GM19025 (cell line): ENCODE measurements at regions not wholly inside any gene's neighbourhood (a gene's known extent, or its start where the extent isn't known, plus 50 kb on each side); places are given as distances from the start of the nearest gene placed in this dataset.

Source experiments
- ATAC-seq: cut with Tn5 transposase; IDR thresholded peaks from one replicate; pipeline ENCODE4 v1.9.1; 2021; ENCODE audit warnings: mild to moderate bottlenecking, low read depth, moderate library complexity; ENCODE audit not compliant: unreplicated experiment

DNA sequence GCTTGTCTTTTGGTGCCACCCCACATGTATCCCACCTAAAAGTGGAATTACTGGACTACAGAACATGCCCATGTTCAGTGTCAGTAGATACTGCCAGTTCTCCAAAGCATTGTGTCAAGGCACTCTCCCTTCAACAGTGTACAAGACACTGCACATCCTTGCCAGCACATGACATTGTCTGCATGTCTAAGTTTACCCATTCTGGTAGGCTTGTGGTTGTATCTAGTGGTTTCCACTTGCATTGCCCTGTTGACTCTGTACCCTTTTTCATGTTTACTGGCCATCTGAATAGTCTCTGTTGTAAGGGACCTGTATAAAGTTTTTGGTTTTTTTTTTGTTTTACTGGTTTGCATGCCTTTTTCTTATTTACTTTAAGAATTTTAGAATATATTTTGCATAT is 222.4 kb upstream of the CNR1 start:
- no peak for ATAC-seq

DNA sequence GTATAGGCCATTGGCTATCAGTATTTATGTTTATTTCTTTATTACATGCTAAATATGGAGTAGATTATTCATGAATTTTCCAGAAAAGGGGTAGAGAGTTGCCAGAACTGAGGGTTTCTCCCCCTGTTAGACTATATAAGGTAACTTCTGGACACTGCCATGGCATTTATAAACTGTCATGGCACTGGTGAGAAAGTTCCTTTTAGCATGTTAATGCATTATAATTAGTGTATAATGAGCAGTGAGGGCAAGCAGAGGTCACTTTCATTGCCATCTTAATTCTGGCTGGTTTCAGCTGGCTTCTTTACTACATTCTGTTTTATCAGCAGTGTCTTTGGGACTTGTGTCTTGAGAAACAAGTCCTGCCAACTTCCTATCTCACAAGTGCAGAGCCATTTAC is 220.0 kb upstream of the CNR1 start:
- ATAC-seq = no peak

DNA sequence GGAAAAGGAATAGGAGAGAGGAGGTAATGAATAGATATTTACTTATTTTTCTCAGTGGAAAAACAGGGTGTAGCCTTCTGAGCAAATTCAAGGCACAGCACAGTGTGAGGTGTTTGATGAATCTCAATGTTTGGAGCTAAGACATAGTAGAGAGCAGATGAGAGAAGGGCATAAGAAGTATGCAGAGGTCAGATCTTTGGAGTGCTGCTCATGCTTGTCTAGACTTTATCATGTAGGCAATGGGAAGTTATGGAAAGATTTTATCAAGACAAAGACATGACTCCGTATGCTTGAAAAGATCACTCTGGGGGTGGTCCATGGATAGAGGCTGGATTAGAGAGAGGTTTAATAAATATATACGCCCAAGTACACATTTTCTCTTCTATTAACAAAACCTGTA is 217.0 kb upstream of the CNR1 start:
- ATAC-seq = no peak

DNA sequence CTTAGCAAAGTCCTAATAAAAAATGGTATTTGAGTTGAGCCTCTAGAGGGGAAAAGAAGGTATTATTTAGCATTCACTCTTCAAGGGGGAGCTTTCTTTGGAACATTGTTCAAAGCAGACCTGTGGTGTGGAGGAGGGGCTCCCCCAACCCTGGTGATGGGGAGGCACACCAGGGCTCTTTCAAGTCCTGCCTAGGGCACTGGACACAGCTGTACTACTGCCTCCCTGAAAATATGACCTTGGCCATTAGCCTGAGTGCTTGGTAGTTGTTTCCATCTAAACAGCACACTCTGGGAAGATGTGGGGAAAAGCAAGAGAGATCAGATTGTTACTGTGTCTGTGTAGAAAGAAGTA is 215.1 kb upstream of the CNR1 start:
- no peak for ATAC-seq

DNA sequence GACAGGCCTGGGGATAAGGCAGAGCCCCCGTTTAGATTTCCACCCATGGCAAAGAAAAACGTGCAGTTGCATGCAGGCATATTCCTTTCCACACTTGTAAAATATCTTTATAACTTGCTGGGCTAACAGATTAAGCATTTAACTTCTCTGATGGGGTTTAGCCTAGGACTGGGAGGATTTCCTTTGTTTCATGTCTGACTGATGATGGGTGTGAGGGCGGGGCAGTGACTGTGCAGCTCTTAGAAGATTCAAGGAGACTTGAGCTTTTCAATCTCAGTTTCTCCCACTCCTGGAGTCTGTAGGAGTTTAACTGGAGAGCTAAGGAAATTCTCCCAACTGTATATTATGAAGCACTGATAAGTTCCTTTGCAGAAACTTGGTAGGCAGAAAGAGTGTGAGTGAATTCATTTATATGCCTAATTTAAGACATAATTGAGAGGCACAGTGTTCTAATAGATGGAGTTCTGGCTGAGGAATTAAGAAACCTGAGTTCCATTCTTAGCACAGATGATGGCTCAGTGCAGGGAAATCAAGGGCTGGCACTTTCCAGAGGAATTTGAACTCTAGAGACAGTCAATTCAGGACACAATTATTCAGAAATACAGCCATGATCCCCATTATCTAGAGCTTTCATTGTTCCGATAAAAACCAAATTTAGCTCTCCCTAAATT is 214.6 kb upstream of the CNR1 start:
- ATAC-seq = no peak

DNA sequence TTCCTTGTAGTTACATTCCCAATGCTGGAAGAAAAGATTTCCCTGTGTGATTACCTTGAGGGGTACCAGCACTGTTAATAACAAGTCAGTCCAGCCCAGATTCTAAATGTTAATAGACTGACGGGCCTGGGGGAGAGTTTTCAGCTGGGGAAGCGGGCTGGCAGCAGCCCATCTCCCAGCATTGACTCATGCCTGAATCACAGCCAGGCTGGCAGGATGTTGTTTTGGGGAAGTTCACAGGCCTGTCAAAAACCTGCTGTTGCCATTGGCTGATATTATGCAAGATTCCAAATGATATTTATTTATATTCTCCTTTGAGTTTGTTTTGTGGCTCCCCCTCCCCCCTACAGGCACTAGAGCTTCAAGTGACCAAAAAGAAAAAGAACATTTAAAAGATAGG is 213.9 kb upstream of the CNR1 start:
- no peak for ATAC-seq

DNA sequence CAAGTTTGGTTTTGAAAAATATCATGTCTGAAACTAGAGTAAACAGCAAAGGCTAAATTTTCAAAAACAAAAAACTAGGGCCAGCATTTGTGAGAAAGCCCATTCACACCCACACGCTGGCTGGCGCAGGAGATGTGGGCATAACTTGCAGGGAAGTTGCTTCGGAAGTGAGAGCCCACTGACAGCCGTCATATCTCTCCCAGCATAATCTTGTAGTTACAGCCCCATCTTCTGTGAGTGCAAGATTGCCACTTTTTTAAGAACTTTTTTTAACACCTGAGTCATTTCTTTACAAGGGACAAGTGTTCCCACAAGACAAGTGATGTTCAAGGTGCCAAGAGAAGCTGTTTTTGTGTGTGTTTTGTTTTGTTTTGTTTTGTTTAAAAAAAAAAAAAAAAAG is 212.5 kb upstream of the CNR1 start:
- no peak for ATAC-seq

DNA sequence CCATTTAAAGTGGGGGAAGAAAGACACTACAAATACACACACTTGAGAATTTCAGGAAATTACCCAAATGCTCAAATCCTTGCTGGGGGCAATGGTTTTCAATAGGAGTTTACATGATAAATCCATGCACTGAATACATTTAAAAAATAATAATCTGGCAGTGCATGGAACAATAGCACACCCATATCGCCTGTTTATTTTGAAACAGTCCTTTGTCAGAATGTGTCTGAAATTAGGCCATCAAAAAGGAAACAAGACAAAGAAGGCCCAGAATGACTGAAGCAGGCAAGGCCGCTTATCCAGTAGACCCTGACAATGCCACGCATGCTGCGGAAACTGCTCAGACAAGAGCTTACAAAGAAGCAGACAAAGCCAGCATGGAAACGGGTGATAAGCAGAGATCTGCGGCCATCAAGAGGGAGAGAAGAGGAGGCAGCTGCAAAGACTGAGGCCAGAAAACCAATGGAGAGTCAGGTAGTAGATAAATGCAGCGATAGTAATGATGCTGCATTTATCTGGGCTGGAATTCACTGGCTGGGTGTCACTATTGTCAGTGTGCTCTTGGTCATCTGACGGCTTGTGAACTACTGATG is 211.9 kb upstream of the CNR1 start:
- ATAC-seq = no peak

DNA sequence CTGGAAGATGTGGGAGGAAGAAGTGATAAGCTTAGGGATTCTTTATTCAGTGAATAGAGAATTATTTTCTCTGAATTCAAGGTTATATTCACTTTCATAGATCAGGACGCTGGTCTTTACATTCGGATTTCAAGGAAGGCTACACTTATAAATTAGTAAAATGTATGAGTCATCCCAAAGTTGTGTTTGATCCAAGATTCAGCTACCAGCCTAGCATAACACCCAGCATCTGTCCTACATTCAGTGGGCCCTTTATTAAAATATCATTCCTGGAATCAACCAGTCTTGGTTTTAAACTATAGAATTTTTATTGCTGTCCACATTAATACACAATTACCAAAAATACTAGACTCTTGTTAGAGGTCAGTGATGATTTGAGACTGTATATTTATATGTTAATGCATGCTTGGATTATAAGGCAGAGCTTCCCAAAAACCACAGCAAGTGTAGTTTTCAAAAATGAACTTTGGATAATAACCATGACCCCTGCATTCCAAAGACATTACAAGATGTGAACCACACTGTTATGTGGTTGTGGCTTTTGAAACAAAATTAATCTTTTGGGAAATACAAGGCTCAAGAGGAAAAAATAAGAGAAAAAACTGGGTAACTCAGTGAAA is 210.7 kb upstream of the CNR1 start:
- ATAC-seq = no peak

DNA sequence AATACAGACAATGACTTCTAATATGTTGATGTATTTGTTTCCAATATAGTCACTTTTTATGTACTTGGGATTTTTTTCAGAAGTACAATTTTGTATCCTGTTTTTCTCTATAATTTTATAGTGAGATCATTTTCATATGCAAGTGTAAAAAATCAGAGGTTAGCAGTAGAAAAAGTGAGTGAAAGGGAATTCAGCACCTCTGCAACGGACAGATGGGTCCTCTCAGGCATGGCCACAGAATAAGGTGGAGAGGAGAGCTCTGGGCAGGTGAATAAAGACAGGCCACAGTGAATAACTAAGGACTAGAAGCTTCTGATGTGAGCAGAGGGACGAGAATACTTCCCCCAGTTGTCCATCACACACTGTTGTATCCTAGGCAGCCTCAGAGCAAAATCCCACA is 210.1 kb upstream of the CNR1 start:
- no peak for ATAC-seq

DNA sequence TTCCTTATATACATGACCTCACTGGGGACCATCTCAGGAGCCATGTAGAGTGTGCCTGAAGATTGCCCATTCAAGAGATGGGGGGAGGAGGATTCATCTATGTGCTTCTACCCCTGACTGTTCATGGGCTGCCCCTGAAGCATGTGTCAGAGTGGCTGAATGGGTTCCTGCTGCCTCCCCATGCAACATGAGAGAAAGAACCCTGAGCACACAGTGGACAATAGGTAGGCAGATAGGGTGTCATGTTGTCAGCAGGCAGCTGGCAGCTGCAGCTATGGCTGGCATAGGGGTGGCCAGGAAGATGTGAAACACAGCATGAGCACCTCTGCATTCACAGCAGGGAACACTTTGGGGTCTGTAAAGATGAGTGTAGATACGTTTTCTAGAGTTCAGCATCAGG is 208.4 kb upstream of the CNR1 start:
- ATAC-seq = no peak

DNA sequence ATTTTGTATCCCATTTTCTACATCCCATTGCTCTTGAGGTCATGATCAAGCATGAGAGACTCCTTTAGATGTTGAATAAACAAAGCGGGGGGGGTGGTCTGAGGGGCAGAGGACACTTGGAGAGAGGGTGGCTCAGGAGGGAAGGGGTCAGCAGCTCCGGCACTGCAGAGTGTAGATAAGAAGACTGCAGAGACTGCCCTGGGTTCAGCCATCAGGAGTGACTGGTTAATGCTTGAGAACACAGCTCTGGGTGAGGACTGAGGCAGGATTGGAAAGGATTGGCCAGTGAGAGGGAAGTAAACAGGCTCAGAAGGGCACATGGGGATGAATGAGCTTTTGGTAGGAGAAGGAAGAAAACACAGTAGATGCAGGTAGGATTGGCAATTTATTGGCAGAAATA is 205.3 kb upstream of the CNR1 start:
- ATAC-seq = no peak

DNA sequence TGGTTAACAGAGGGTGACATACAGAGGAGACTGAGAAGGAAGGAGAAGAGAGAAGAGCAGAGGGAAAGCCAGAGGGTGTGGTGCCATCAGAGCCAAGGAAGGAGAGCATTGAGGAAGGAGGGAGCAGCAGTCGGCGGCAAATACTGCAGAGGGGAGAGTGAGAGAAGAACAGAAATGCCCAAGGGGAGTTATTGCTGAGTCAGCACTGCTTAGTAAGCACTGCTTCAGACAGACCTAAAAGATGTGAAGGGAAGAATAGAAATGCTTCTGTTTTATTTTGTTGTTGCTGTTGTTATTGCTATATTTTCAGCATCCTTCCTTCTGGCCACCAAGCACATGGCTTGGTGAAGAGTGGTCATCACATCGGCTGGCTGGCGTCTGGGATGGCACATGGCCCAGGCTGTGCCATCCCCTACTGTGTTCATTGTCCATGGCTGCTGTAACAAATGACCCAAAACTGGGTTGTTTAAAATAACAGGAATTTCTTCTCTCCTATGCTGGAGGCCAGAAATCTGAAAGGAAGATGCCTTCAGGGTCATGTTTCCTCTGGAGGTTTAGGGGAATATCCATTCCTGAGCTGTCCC is 204.1 kb upstream of the CNR1 start:
- ATAC-seq = no peak

DNA sequence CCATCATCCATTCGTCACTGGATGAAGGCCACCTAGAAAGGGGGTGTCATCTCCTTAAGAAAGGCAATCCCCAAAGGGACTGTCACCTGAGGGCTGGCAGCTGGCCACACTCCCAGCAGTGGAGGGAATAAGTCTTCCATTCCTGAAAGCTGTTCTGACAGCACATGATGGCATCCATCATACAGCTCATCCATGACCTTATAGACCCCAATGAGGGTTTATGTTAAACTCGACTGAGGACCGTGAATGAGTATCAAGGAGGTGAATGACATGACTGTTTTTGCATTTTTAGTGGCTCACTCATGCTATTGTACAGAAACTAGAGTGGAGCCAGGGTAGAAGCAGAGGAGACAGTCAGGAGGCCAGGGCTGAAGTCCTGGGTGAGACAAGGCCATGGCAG is 203.1 kb upstream of the CNR1 start:
- no peak for ATAC-seq

DNA sequence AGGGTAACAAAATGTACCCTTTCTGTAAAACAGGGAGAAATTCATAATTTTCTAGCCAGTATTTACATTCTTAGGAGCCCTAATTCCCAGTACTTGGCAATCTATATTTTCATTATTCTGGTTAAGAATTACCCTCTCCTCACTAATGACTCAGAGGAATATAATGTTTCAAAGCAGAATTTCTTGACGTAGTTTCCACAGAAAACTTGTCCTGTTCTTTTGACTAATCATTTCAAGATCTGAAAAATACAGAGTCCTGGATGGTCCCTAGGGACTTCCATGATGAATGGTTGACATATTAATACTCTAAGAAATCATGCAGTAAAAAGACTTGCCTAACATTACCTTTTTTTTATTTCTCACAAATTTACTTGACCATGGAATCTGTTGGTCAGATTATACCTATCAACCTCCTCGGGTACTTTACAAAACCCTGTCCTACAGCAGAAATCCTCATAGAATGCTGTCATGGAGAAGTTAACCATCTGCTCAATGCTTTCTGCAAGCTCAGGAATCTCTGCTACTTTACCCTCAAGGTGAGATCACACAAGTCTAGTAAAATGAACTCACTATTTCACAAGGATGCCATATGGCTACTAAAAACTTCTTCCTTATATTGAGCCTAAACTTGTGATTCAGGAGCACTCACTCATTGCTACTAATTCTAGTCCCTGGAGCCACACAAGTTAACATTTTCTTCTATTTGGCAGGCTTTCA is 202.1 kb upstream of the CNR1 start:
- ATAC-seq = no peak

DNA sequence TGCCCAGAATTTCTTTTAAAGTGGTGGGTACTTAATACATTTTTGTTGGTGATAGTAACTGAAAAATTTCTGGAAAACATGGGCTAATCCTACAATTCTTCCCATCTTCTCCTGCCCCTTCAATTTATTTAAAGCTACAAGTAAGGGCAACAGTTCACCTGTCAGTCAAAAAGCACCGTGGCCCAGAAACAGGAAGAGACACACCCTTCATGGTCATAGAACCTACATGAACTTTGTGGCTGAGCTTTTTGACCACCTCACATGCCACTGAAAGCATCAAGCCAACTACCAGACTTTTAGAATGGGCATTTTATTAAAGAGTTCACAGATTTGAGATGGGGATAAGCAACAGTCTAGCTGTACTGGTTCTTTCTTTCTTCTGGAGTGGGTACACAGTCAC is 201.1 kb upstream of the CNR1 start:
- ATAC-seq = no peak

DNA sequence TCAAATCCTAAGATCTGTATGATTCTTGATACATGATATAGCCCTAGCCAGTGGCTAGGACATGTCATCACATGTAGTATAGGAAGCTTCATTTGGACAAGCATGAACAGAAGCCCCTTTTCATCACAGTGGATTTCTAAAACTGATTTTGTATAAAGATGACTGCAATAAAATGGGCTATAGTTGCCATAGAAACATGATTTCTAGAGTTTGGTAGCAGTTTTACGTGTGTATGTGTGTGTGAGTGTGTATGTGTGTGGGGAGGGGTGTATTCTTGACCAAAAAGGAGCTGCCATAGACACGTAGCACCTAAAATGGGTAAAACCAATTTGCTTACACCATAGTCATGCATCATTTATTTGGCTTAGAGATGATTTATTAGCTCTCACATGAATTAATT is 200.5 kb upstream of the CNR1 start:
- no peak for ATAC-seq

DNA sequence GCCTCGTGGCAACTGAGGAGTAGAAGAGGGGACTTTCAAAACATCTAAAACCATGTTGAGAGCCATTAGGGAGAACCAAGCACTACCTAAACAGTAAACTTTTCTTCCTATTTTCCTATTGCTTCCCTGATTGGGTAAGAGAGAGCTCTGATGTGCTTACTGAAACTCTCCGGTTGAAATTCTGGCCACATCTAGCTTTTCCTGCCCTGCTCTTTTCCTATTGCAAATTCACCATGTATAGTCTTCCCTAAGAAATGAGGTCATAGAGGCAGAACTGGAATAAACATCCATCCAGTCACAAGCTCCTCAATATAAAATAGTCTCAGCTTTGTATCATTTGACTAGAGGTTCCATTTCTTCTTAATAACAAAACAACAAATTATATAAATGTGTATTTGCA is 199.5 kb upstream of the CNR1 start:
- ATAC-seq = no peak

DNA sequence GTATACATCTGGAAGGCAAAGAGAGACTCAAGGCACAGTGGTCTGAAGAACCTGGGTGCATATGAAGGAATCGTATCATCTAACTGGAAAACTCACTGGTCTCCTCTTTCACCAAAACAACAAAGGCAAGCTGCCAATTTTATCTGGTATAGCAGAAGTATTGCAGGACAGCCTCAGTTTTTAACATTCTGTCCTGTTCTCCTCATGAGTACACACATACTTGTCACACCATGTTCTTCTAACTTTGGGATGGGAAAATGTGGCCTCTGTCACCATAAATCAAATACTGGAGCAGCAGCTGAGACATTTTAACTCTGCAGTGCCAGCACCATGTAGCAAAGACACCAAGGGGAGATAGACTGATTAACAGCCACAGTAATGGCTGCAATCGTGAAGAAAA is 199.1 kb upstream of the CNR1 start:
- no peak for ATAC-seq

DNA sequence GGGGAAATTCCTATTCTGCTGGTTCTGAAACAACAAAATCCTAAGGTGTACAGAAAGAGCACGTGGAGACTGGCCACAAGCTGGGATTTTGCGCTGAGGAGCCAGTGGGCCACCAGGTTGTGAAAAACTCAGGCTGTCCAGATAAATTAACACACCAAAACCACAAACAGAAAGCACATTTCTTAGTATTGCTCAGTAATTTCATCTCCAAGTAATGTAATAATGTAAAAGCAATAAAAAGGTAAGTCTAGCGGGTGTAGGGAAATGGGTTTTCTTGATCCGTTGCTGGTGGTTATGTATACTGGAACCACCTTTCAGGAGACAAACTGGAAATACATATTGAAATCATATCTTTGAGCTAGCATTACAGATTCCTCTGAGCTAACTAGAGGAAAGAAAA is 195.6 kb upstream of the CNR1 start:
- ATAC-seq = no peak

DNA sequence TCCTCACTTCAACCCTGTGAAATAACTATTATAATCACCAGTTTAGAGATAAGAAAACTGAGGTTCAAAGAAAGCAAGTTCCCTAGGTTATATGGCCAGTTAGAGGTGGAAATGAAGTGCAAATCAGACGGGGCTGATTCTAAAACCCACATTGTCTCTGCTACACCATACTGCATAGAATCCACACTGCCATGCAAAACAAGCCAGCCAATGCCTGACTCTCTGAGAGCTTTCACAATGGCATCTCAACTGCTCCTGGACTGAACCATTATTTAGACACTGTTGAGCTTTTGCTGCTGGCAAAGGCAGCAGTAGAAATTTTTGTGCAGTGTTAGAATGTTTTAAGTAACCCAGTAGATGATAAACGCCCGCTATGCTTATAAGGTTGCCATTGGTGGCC is 195.2 kb upstream of the CNR1 start:
- ATAC-seq = no peak
